ENCODE measurements at regions not wholly inside any gene's neighbourhood (a gene's known extent, or its start where the extent isn't known, plus 50 kb on each side); places are given as distances from the start of the nearest gene placed in this dataset.

GRCh38 chr20:39658662-39659409, 696.7 kb downstream of the DHX35 start:
- DNase-seq: no peak
- Mint-ChIP-seq H3K4me3 (no peak overlapping the region), H3K4me1 (ENCODE audit: low read depth) (no peaks in the 10 kb centered on the region), H3K27ac (no peak overlapping the region), H3K27me3 (ENCODE audit: insufficient read depth) (no peaks in the 10 kb centered on the region; the same call in 1 of the 2 replicates), H3K9me3 (peaks cover 41% of the 10 kb centered on the region), H3K36me3 (ENCODE audit: low read depth) (no peaks in the 10 kb centered on the region)
- TF ChIP-seq, protein P1, sequence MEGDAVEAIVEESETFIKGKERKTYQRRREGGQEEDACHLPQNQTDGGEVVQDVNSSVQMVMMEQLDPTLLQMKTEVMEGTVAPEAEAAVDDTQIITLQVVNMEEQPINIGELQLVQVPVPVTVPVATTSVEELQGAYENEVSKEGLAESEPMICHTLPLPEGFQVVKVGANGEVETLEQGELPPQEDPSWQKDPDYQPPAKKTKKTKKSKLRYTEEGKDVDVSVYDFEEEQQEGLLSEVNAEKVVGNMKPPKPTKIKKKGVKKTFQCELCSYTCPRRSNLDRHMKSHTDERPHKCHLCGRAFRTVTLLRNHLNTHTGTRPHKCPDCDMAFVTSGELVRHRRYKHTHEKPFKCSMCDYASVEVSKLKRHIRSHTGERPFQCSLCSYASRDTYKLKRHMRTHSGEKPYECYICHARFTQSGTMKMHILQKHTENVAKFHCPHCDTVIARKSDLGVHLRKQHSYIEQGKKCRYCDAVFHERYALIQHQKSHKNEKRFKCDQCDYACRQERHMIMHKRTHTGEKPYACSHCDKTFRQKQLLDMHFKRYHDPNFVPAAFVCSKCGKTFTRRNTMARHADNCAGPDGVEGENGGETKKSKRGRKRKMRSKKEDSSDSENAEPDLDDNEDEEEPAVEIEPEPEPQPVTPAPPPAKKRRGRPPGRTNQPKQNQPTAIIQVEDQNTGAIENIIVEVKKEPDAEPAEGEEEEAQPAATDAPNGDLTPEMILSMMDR (IDR thresholded peaks at IDR 0.05): no peak

GRCh38 chr20:39654171-39654570, 692.0 kb downstream of the DHX35 start:
- Mint-ChIP-seq H3K4me3 (no peak overlapping the region), H3K27me3 (ENCODE audit: insufficient read depth) (no peaks in the 10 kb centered on the region), H3K4me1 (ENCODE audit: low read depth) (no peaks in the 10 kb centered on the region), H3K36me3 (ENCODE audit: low read depth) (no peaks in the 10 kb centered on the region; the same call in 1 of the 2 replicates), H3K27ac (no peak overlapping the region), H3K9me3 (peaks cover 56% of the 10 kb centered on the region)
- DNase-seq: no peak
- TF ChIP-seq, protein P1 (IDR thresholded peaks at IDR 0.05): no peak

DNA sequence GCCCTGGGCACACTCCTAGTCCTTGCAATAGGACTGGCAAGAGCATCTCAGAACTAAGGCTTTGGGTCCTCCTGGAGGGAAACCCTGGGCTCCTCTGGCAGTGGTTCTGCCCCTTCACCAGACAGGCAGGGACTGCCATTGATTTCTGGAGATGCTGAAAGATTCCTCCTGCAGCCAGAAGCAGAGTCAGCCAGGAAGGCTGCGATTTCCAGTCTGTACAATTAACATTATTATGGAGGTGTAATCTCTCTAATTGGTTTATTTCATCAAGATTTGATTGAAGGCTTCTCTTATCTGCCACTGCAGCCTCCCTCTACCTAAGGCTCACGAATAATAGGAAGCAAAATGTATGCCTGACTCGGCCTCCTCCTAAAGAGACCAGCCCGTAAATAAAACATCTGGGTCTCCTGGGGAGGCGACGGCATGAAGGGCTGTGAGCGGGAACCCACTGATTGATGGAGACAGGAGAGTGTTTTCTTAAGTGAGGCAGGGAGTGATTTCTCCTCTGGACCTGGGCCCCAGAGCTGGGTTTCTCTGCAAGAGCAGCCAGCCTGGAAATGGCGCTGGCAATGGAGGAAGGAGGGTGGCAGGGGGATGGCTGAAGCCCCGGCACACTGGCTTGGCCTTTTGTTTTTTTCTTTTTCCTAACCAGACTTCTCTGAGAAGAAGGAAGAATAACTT, 689.6 kb downstream of the DHX35 start:
- no peak overlapping the region for H3K27ac Mint-ChIP-seq
- H3K9me3 Mint-ChIP-seq: peaks cover 58% of the 10 kb centered on the region
- no peaks in the 10 kb centered on the region for H3K4me1 Mint-ChIP-seq (ENCODE audit: low read depth)
- H3K27me3 Mint-ChIP-seq (ENCODE audit: insufficient read depth): no peaks in the 10 kb centered on the region
- no peaks in the 10 kb centered on the region; the same call in 1 of the 2 replicates for H3K36me3 Mint-ChIP-seq (ENCODE audit: low read depth)
- TF ChIP-seq, protein P1 (IDR thresholded peaks at IDR 0.05): no peak
- no peak for DNase-seq
- H3K4me3 Mint-ChIP-seq: no peak overlapping the region

DNA sequence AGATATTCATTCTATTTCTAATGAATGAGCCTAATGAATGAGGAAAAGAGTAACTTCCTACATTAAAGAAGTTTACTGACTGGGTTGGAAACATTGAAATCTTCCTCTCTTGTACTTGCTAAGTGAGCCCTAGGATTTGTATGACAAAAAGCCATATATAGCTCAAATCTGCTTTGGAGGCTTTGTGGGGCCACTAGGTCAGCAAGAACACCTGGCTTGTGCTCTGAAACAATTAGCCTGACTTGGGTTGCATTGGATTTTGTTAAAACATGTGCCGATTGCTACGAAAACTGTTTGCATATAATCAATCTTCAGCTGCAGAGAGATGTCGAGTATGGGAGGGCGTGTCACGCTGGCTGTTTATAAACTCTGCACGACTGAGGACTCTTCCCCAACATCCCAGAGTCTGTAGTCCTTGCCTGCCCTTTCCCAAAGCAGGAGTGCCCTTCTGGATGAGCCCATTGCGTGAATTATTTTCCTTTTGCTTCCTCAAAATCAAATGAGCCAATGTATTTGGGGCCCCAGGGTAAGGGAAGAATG, 684.8 kb downstream of the DHX35 start:
- TF ChIP-seq, protein P1 (IDR thresholded peaks at IDR 0.05): no peak
- H3K36me3 Mint-ChIP-seq (ENCODE audit: low read depth): no peaks in the 10 kb centered on the region; the same call in 1 of the 2 replicates
- no peak overlapping the region for H3K4me3 Mint-ChIP-seq
- no peaks in the 10 kb centered on the region for H3K4me1 Mint-ChIP-seq (ENCODE audit: low read depth)
- DNase-seq: no peak
- H3K27ac Mint-ChIP-seq: no peak overlapping the region
- peaks cover 50% of the 10 kb centered on the region for H3K9me3 Mint-ChIP-seq
- no peaks in the 10 kb centered on the region for H3K27me3 Mint-ChIP-seq (ENCODE audit: insufficient read depth)

GRCh38 chr20:39645131-39645530, 683.0 kb downstream of the DHX35 start:
- peaks cover 47% of the 10 kb centered on the region for H3K9me3 Mint-ChIP-seq
- TF ChIP-seq, protein P1 (IDR thresholded peaks at IDR 0.05): no peak
- no peak for DNase-seq
- no peak overlapping the region for H3K4me3 Mint-ChIP-seq
- no peak overlapping the region for H3K27ac Mint-ChIP-seq
- no peaks in the 10 kb centered on the region for H3K4me1 Mint-ChIP-seq (ENCODE audit: low read depth)
- H3K27me3 Mint-ChIP-seq (ENCODE audit: insufficient read depth): no peaks in the 10 kb centered on the region
- H3K36me3 Mint-ChIP-seq (ENCODE audit: low read depth): peaks cover 1% of the 10 kb centered on the region; the same call in 1 of the 2 replicates
